H1 (cell line): ENCODE measurements at regions not wholly inside any gene's neighbourhood (a gene's known extent, or its start where the extent isn't known, plus 50 kb on each side); places are given as distances from the start of the nearest gene placed in this dataset.

Source experiments
- CTCF ChIA-PET: fragments of 300-600 bp; sonication (Branson Sonifier 250); formaldehyde crosslinking; loops from one replicate; lab custom pipeline; 2021; ENCODE audit not compliant: partially characterized antibody; lab: Charles Lee
- POLR2A ChIA-PET: fragments of 300-600 bp; sonication (Branson Sonifier 250); formaldehyde crosslinking; loops from one replicate; lab custom pipeline; 2021; ENCODE audit warnings: inconsistent platforms; ENCODE audit not compliant: partially characterized antibody; lab: Charles Lee
- DNase-seq, 2 experiments: peaks; one replicate each; pipeline versions ENCODE4 v3.0.0 to v3.0.0-alpha.2; 2010 to 2022; ENCODE audit warnings: low spot score in 2 of 2, low read depth in 1 of 2, mixed read lengths in 1 of 2
- FAIRE-seq: peaks from 2 replicates; lab custom pipeline; 2011; peaks lifted over from hg19 to GRCh38; lab: Jason Lieb, UNC
- H2AFZ ChIP-seq: 2 replicates; pipeline ENCODE4 v1.8.1; 2012; ENCODE audit warnings: low read length, inconsistent platforms
- H2AK5ac ChIP-seq: 2 replicates; pipeline ENCODE4 v1.6.1; 2013; ENCODE audit warnings: low read depth, low read length
- H2BK120ac ChIP-seq: replicated peaks from 2 replicates; pipeline ENCODE3; 2013; ENCODE audit warnings: low read depth, low read length, inconsistent platforms
- H2BK12ac ChIP-seq: 2 replicates; pipeline ENCODE4 v1.6.1; 2013; ENCODE audit warnings: low read depth, low read length
- H2BK15ac ChIP-seq: 2 replicates; pipeline ENCODE4 v1.6.1; 2013; ENCODE audit warnings: low read length
- H2BK20ac ChIP-seq: 2 replicates; pipeline ENCODE4 v1.6.1; 2013; ENCODE audit warnings: low read length
- H2BK5ac ChIP-seq: 2 replicates; pipeline ENCODE4 v1.6.1; 2013; ENCODE audit warnings: low read depth, low read length
- H3K14ac ChIP-seq: 2 replicates; pipeline ENCODE4 v1.6.1; 2013; ENCODE audit warnings: inconsistent platforms; ENCODE audit not compliant: insufficient read length
- H3K18ac ChIP-seq: 2 replicates; pipeline ENCODE4 v1.6.1; 2013; ENCODE audit warnings: low read length; ENCODE audit errors: extremely low read depth
- H3K23ac ChIP-seq: 2 replicates; pipeline ENCODE4 v1.6.1; 2013; ENCODE audit warnings: inconsistent platforms; ENCODE audit not compliant: insufficient read length
- H3K23me2 ChIP-seq: 2 replicates; pipeline ENCODE4 v1.6.1; 2013; ENCODE audit warnings: low read depth, low read length
- H3K27ac ChIP-seq: 2 replicates; pipeline ENCODE4 v1.6.1; 2011; ENCODE audit warnings: low read depth, low read length, inconsistent platforms
- H3K27me3 ChIP-seq, 4 experiments: replicated peaks in 1 of 4; 1 replicate in 1 of 4; 2 replicates in 3 of 4; pipeline versions ENCODE4 v1.6.1 to v1.8.1; 2011 to 2013; ENCODE audit warnings: low read length in 3 of 4, mild to moderate bottlenecking in 3 of 4, inconsistent platforms in 2 of 4, mixed read lengths in 2 of 4, moderate library complexity in 1 of 4; ENCODE audit not compliant: control insufficient read depth in 3 of 4, insufficient read depth in 3 of 4; ENCODE audit errors: extremely low read depth in 1 of 4
- H3K36me3 ChIP-seq, 4 experiments: 2 replicates each; pipeline versions ENCODE4 v1.6.1 to v1.8.1; 2011 to 2013; ENCODE audit warnings: mild to moderate bottlenecking in 4 of 4, low read length in 3 of 4, moderate library complexity in 2 of 4, control low read depth in 1 of 4, inconsistent platforms in 1 of 4; ENCODE audit not compliant: insufficient read depth in 4 of 4, control insufficient read depth in 2 of 4
- H3K4ac ChIP-seq: replicated peaks from 2 replicates; pipeline ENCODE3; 2013; ENCODE audit warnings: low read length, low read depth, mixed read lengths, inconsistent platforms; ENCODE audit not compliant: insufficient read length
- H3K4me1 ChIP-seq, 4 experiments: replicated peaks in 1 of 4; 1 replicate in 1 of 4; 2 replicates in 3 of 4; pipeline versions ENCODE4 v1.6.1 to v1.8.1; 2011 to 2013; ENCODE audit warnings: low read length in 3 of 4, inconsistent platforms in 2 of 4, mixed read lengths in 1 of 4; ENCODE audit not compliant: insufficient read depth in 4 of 4, control insufficient read depth in 3 of 4
- H3K4me2 ChIP-seq, 2 experiments: 2 replicates each; pipeline versions ENCODE4 v1.6.1 to v1.8.1; 2011 to 2013; ENCODE audit warnings: low read depth in 2 of 2, low read length in 2 of 2, control low read depth in 1 of 2, inconsistent platforms in 1 of 2, mild to moderate bottlenecking in 1 of 2; ENCODE audit not compliant: insufficient read depth in 1 of 2
- H3K4me3 ChIP-seq, 4 experiments: fragments of 200-600, 300-600 bp in 1 of 4; sonication (generic), shearing (Covaris generic), sonication (Bioruptor Twin) in 1 of 4; 2 replicates each; pipeline versions ENCODE4 v1.5.1 to v1.8.1; 2011 to 2016; ENCODE audit warnings: low read length in 4 of 4, low read depth in 3 of 4, control low read depth in 2 of 4, inconsistent platforms in 2 of 4, mild to moderate bottlenecking in 2 of 4, mixed read lengths in 1 of 4, moderate library complexity in 1 of 4; ENCODE audit not compliant: insufficient read depth in 2 of 4; ENCODE audit errors: extremely low read depth in 1 of 4
- H3K56ac ChIP-seq: replicated peaks from 2 replicates; pipeline ENCODE3; 2013; ENCODE audit warnings: low read depth, mild to moderate bottlenecking, mixed read lengths, low read length, inconsistent platforms; ENCODE audit not compliant: insufficient read length
- H3K79me1 ChIP-seq: 2 replicates; pipeline ENCODE4 v1.6.1; 2013; ENCODE audit warnings: low read depth, low read length, control low read depth
- H3K79me2 ChIP-seq, 2 experiments: 2 replicates each; pipeline versions ENCODE4 v1.6.1 to v1.8.1; 2012 to 2013; ENCODE audit warnings: low read length in 2 of 2, mild to moderate bottlenecking in 2 of 2, inconsistent platforms in 1 of 2; ENCODE audit not compliant: insufficient read depth in 2 of 2, control insufficient read depth in 1 of 2
- H3K9ac ChIP-seq, 4 experiments: replicated peaks in 1 of 4; 1 replicate in 1 of 4; 2 replicates in 3 of 4; pipeline versions ENCODE4 v1.6.1 to v1.8.1; 2011 to 2013; ENCODE audit warnings: low read depth in 3 of 4, low read length in 3 of 4, control low read depth in 2 of 4, mild to moderate bottlenecking in 2 of 4, moderate library complexity in 2 of 4, inconsistent platforms in 1 of 4; ENCODE audit errors: extremely low read depth in 1 of 4
- H3K9me3 ChIP-seq, 2 experiments: 2 replicates each; pipeline versions ENCODE4 v1.6.1 to v1.8.1; 2012 to 2013; ENCODE audit warnings: mild to moderate bottlenecking in 2 of 2, moderate library complexity in 2 of 2, control low read depth in 1 of 2, inconsistent platforms in 1 of 2, low read depth in 1 of 2, low read length in 1 of 2, mixed read lengths in 1 of 2; ENCODE audit not compliant: insufficient read depth in 2 of 2
- H4K20me1 ChIP-seq, 2 experiments: replicated peaks in 1 of 2; 2 replicates each; pipeline versions ENCODE3 to v1.8.1; 2011 to 2013; ENCODE audit warnings: inconsistent platforms in 2 of 2, low read length in 2 of 2, mild to moderate bottlenecking in 1 of 2; ENCODE audit not compliant: insufficient read depth in 2 of 2, control insufficient read depth in 1 of 2
- H4K5ac ChIP-seq: 2 replicates; pipeline ENCODE4 v1.6.1; 2013; ENCODE audit warnings: low read length, low read depth, mixed read lengths, inconsistent platforms; ENCODE audit not compliant: insufficient read length
- H4K8ac ChIP-seq: 2 replicates; pipeline ENCODE4 v1.8.0; 2013; ENCODE audit warnings: mild to moderate bottlenecking, moderate library complexity, low read length, inconsistent platforms; ENCODE audit not compliant: insufficient read depth; ENCODE audit errors: extremely low read depth
- H4K91ac ChIP-seq: replicated peaks from 2 replicates; pipeline ENCODE3; 2013; ENCODE audit warnings: low read length, mixed read lengths, inconsistent platforms; ENCODE audit not compliant: insufficient read length
- ASH2L ChIP-seq: fragments of 200-600, 300-600 bp; sonication (generic); IDR thresholded peaks from one replicate; pipeline ENCODE4 v1.7.1; 2017; ENCODE audit warnings: low read length
- BACH1 ChIP-seq: IDR thresholded peaks from 2 replicates; pipeline ENCODE4 v1.6.1; 2012; ENCODE audit warnings: low read length, improper control_type of control experiment
- CBX8 ChIP-seq: fragments of 300-800, 300-1000 bp; sonication (generic); IDR thresholded peaks from 2 replicates; pipeline ENCODE4 v1.7.1; 2016; ENCODE audit warnings: low read depth, low read length, borderline replicate concordance
- CEBPB ChIP-seq: IDR thresholded peaks from 2 replicates; pipeline ENCODE4 v1.6.1; 2012; ENCODE audit warnings: low read depth, low read length
- CHD2 ChIP-seq: IDR thresholded peaks from 2 replicates; pipeline ENCODE4 v1.6.1; 2012; ENCODE audit warnings: low read length, improper control_type of control experiment
- CREB1 ChIP-seq: IDR thresholded peaks from 2 replicates; pipeline ENCODE4 v1.6.1; 2012; ENCODE audit warnings: inconsistent platforms
- JUN ChIP-seq: IDR thresholded peaks from 2 replicates; pipeline ENCODE4 v1.6.1; 2011; ENCODE audit warnings: low read depth, mild to moderate bottlenecking, improper control_type of control experiment, low read length
- NANOG ChIP-seq: IDR thresholded peaks from 2 replicates; pipeline ENCODE4 v1.6.1; 2011; ENCODE audit warnings: low read length, low read depth, mild to moderate bottlenecking, inconsistent platforms; ENCODE audit not compliant: insufficient read depth, poor library complexity, severe bottlenecking
- NRF1 ChIP-seq: IDR thresholded peaks from 2 replicates; pipeline ENCODE4 v1.6.1; 2011; ENCODE audit warnings: mild to moderate bottlenecking, low read depth, low read length, improper control_type of control experiment
- POLR2A ChIP-seq, 2 experiments: IDR thresholded peaks; 1 replicate in 1 of 2; 2 replicates in 1 of 2; pipeline ENCODE4 v1.6.1; 2011; ENCODE audit warnings: low read depth in 2 of 2, low read length in 2 of 2, mild to moderate bottlenecking in 2 of 2; ENCODE audit errors: control extremely low read depth in 1 of 2
- POLR2AphosphoS5 ChIP-seq: IDR thresholded peaks from 2 replicates; pipeline ENCODE4 v1.6.1; 2011; ENCODE audit warnings: low read depth, low read length
- POU5F1 ChIP-seq: IDR thresholded peaks from 2 replicates; pipeline ENCODE4 v1.6.1; 2011; ENCODE audit warnings: low read depth, mild to moderate bottlenecking, low read length, moderate library complexity
- RNF2 ChIP-seq: fragments of 200-900, 300-1000 bp; sonication (generic); IDR thresholded peaks from 2 replicates; pipeline ENCODE4 v1.7.1; 2016; ENCODE audit warnings: borderline replicate concordance, low read depth, mild to moderate bottlenecking, antibody characterized with exemption, low read length; ENCODE audit not compliant: poor library complexity, severe bottlenecking; ENCODE audit errors: missing control alignments
- SP4 ChIP-seq: IDR thresholded peaks from 2 replicates; pipeline ENCODE4 v1.6.1; 2012; ENCODE audit warnings: low read length, inconsistent platforms
- TBP ChIP-seq: IDR thresholded peaks from 2 replicates; pipeline ENCODE4 v1.6.1; 2011; ENCODE audit warnings: low read depth, low read length, improper control_type of control experiment
- TEAD4 ChIP-seq: IDR thresholded peaks from 2 replicates; pipeline ENCODE4 v1.6.1; 2012; ENCODE audit warnings: low read depth, low read length, inconsistent platforms, mixed read lengths
- YY1 ChIP-seq: IDR thresholded peaks from 2 replicates; pipeline ENCODE4 v1.6.1; 2011; ENCODE audit warnings: low read depth, mild to moderate bottlenecking, low read length
- ZNF274 ChIP-seq: IDR thresholded peaks from 2 replicates; pipeline ENCODE4 v1.7.0; 2012; ENCODE audit warnings: low read length, borderline replicate concordance; ENCODE audit errors: extremely low read depth
- WGBS, 2 experiments: shearing (Covaris generic) in 1 of 2; methylation state at CpG; one replicate each; pipeline versions ENCODE4 v1.1.6 to v1.1.7; 2013 to 2015; ENCODE audit warnings: low lambda C conversion rate in 2 of 2, mixed read lengths in 2 of 2, inconsistent platforms in 1 of 2, low coverage in 1 of 2, missing lambda C conversion rate in 1 of 2; ENCODE audit not compliant: insufficient replicate concordance in 2 of 2, insufficient coverage in 1 of 2, insufficient read length in 1 of 2; ENCODE audit errors: extremely low coverage in 1 of 2, missing lambda C conversion rate in 1 of 2; 5-methylcytosine and 5-hydroxymethylcytosine counted together

- H3K79me1 ChIP-seq = no peaks in the 10 kb centered on the region
- no peaks in the 10 kb centered on the region for H3K23me2 ChIP-seq
- FAIRE-seq (no peak), DNase-seq (no peak)
- H3K56ac ChIP-seq = no peak overlapping the region
- H3K14ac ChIP-seq = no peak overlapping the region
- H3K4ac ChIP-seq = no peak overlapping the region
- H2AK5ac ChIP-seq = no peak overlapping the region
- H3K36me3 ChIP-seq = peaks cover 0 to 5% (median 1%) of the 10 kb centered on the region in 4 experiments; a peak in 1 of 8 replicates
- no peak overlapping the region for H2AFZ ChIP-seq
- H4K91ac ChIP-seq = no peak overlapping the region
- no peak overlapping the region for H4K8ac ChIP-seq
- H2BK20ac ChIP-seq = no peak overlapping the region
- no peak overlapping the region for H3K4me2 ChIP-seq
- no peak overlapping the region for H2BK120ac ChIP-seq
- H3K79me2 ChIP-seq = no peaks in the 10 kb centered on the region
- no peak overlapping the region for H3K9ac ChIP-seq
- no peak overlapping the region for H2BK5ac ChIP-seq
- H3K27me3 ChIP-seq = no peaks in the 10 kb centered on the region
- H3K27ac ChIP-seq = no peak overlapping the region
- H3K4me3 ChIP-seq = no peak overlapping the region
- WGBS, 2 experiments = 83% methylated on average over 3 of the region's 3 CpGs; no CpG with 5 or more reads in 1 of the 2 experiments
- no peak overlapping the region for H3K18ac ChIP-seq
- H3K4me1 ChIP-seq = peaks cover 0 to 5% (median 0%) of the 10 kb centered on the region in 4 experiments; a peak in 2 of 7 replicates
- H2BK15ac ChIP-seq = no peak overlapping the region
- no peaks in the 10 kb centered on the region for H3K9me3 ChIP-seq
- H4K5ac ChIP-seq = no peak overlapping the region
- H4K20me1 ChIP-seq = no peaks in the 10 kb centered on the region
- TF ChIP-seq JUN (no peak), ASH2L (no peak), BACH1 (no peak), CHD2 (no peak), TEAD4 (no peak), CEBPB (no peak), TBP (no peak), ZNF274 (no peak), CREB1 (no peak), POU5F1 (no peak), POLR2AphosphoS5 (no peak), POLR2A (IDR thresholded peaks at IDR 0.05; ENCODE audit: control extremely low read depth in 1 of 2, low read depth in 2 of 2, low read length in 2 of 2) (no peak), NRF1 (no peak), SP4 (no peak), RNF2 (no peak), NANOG (no peak), YY1 (no peak), CBX8 (no peak)
- CTCF ChIA-PET = no interaction called here
- POLR2A ChIA-PET = interaction anchor here (0.6 kb wide), 1 partner anchor 544 kb away, joined by 3 read pairs; no protein-coding TSS in a partner anchor
- no peak overlapping the region for H3K23ac ChIP-seq
- no peak overlapping the region for H2BK12ac ChIP-seq
These were observed 97.0 kb upstream of the VLDLR start for GRCh38 chr9:2524601-2525000.
